HepG2 (cell line): ENCODE measurements at regions not wholly inside any gene's neighbourhood (a gene's known extent, or its start where the extent isn't known, plus 50 kb on each side); places are given as distances from the start of the nearest gene placed in this dataset.

Experiments used
- ATAC-seq: fragments of 200-7000 bp; cut with Tn5 transposase; 3 replicates; pipeline ENCODE4 v1.9.1; 2020; ENCODE audit warnings: mild to moderate bottlenecking, moderate library complexity
- BruUV-seq: library from RNA; stranded (reverse); fragments of 400-500 nt; replicated peaks from 2 replicates; lab custom pipeline; 2021; lab: Mats Ljungman, UMichigan
- CTCF ChIA-PET: fragments of 300-600 bp; formaldehyde crosslinking; extraction: SDS; loops from one replicate; lab custom pipeline; 2021; ENCODE audit warnings: low total read pairs, inconsistent platforms, low intra/inter-chr PET ratio; lab: Yijun Ruan, JAX
- POLR2A ChIA-PET: fragments of 350-600 bp; sonication (Branson Sonifier 250); formaldehyde crosslinking; loops from one replicate; lab custom pipeline; 2020; ENCODE audit warnings: antibody characterized with exemption, inconsistent platforms; lab: Yijun Ruan, JAX
- DNase-seq: peaks from one replicate; pipeline ENCODE4 v3.0.0-alpha.2; 2015; ENCODE audit warnings: low spot score
- FAIRE-seq: peaks from 3 replicates; lab custom pipeline; 2011; peaks lifted over from hg19 to GRCh38; lab: Jason Lieb, UNC
- H2AFZ ChIP-seq: one replicate; pipeline ENCODE4 v1.6.1; 2011; ENCODE audit warnings: low read length, inconsistent platforms
- H3K27ac ChIP-seq: fragments of 300-600 bp; 3 replicates; pipeline ENCODE4 v1.8.0; 2011; ENCODE audit warnings: mixed run types, mild to moderate bottlenecking, mixed read lengths, low read length, inconsistent platforms; ENCODE audit not compliant: insufficient read depth; ENCODE audit errors: extremely low read length
- H3K27me3 ChIP-seq, 2 experiments: fragments of 200-600 bp in 1 of 2; 2 replicates in 1 of 2; 3 replicates in 1 of 2; pipeline versions ENCODE4 v1.6.0 to v1.8.0; 2011; ENCODE audit warnings: low read length in 2 of 2, mild to moderate bottlenecking in 2 of 2, moderate library complexity in 2 of 2, inconsistent platforms in 1 of 2; ENCODE audit not compliant: insufficient read depth in 2 of 2, control insufficient read depth in 1 of 2
- H3K36me3 ChIP-seq, 2 experiments: fragments of 200-600 bp in 1 of 2; replicated peaks in 1 of 2; 2 replicates in 1 of 2; 3 replicates in 1 of 2; pipeline versions ENCODE4 v1.5.1 to v1.8.0; 2011; ENCODE audit warnings: low read length in 2 of 2, inconsistent platforms in 1 of 2; ENCODE audit not compliant: insufficient read depth in 2 of 2, control insufficient read depth in 1 of 2
- H3K4me1 ChIP-seq: 2 replicates; pipeline ENCODE4 v1.5.1; 2012; ENCODE audit warnings: low read length, inconsistent platforms; ENCODE audit not compliant: insufficient read depth
- H3K4me2 ChIP-seq: 2 replicates; pipeline ENCODE4 v1.6.0; 2011; ENCODE audit warnings: low read depth, low read length, inconsistent platforms
- H3K4me3 ChIP-seq, 3 experiments: fragments of 200-600 bp in 1 of 3; sonication (generic), shearing (Covaris generic) in 1 of 3; replicated peaks in 1 of 3; 2 replicates each; pipeline ENCODE4 v1.5.1; 2011 to 2016; ENCODE audit warnings: low read length in 3 of 3, inconsistent platforms in 2 of 3, low read depth in 2 of 3, mild to moderate bottlenecking in 2 of 3, control low read depth in 1 of 3, mixed read lengths in 1 of 3; ENCODE audit not compliant: insufficient read depth in 1 of 3
- H3K79me2 ChIP-seq: one replicate; pipeline ENCODE4 v1.6.1; 2011; ENCODE audit warnings: low read length, inconsistent platforms; ENCODE audit not compliant: insufficient read depth
- H3K9ac ChIP-seq: 2 replicates; pipeline ENCODE4 v1.6.0; 2011; ENCODE audit warnings: mild to moderate bottlenecking, low read depth, low read length, inconsistent platforms; ENCODE audit not compliant: insufficient read depth
- H3K9me3 ChIP-seq: 2 replicates; pipeline ENCODE4 v1.5.1; 2012; ENCODE audit warnings: mild to moderate bottlenecking, low read length
- H4K20me1 ChIP-seq: 2 replicates; pipeline ENCODE4 v1.6.0; 2011; ENCODE audit warnings: inconsistent platforms, mild to moderate bottlenecking, low read length, moderate library complexity; ENCODE audit not compliant: insufficient read depth
- HNRNPH1 ChIP-seq: fragments of 200-400 bp; formaldehyde crosslinking; optimal IDR thresholded peaks from 2 replicates; pipeline ENCODE3; 2017; ENCODE audit warnings: mild to moderate bottlenecking, low read depth, low read length
- MBD4 ChIP-seq: IDR thresholded peaks from 2 replicates; pipeline ENCODE4 v1.6.1; 2012; ENCODE audit warnings: low read length, inconsistent platforms, borderline replicate concordance
- NR2F1 ChIP-seq, 2 experiments: fragments of 450-650 bp in 1 of 2; formaldehyde crosslinking in 1 of 2; IDR thresholded peaks; 2 replicates each; pipeline versions ENCODE4 v1.5.0 to v1.6.1; 2016 to 2020; ENCODE audit warnings: mild to moderate bottlenecking in 1 of 2, missing compliant biosample characterization in 1 of 2, missing genetic modification reagents in 1 of 2, moderate library complexity in 1 of 2
- RELA ChIP-seq: sonication (generic); formaldehyde crosslinking; IDR thresholded peaks from 2 replicates; pipeline ENCODE4 v1.4.0; 2020; ENCODE audit warnings: missing genetic modification reagents
- RXRA ChIP-seq: sonication (generic); formaldehyde crosslinking; IDR thresholded peaks from 2 replicates; pipeline ENCODE4 v1.5.1; 2020; ENCODE audit warnings: missing genetic modification reagents
- SRY ChIP-seq: sonication (generic); formaldehyde crosslinking; IDR thresholded peaks from 2 replicates; pipeline ENCODE4 v1.8.0; 2022; ENCODE audit warnings: mild to moderate bottlenecking, missing genetic modification reagents
- ZNF687 ChIP-seq: sonication (generic); formaldehyde crosslinking; IDR thresholded peaks from 2 replicates; pipeline ENCODE4 v1.5.1; 2020; ENCODE audit warnings: mild to moderate bottlenecking, missing genetic modification reagents, moderate library complexity
- WGBS: methylation state at CpG from one replicate; pipeline ENCODE4 v1.1.6; 2017; ENCODE audit warnings: low lambda C conversion rate; 5-methylcytosine and 5-hydroxymethylcytosine counted together
- in situ Hi-C: cut with HindIII; loops from 2 replicates; pipeline ENCODE4 v1.10.0; 2017; ENCODE audit warnings: low pct_unique_long_range_greater_than_20kb; ENCODE audit not compliant: extremely low pct_ligation_motif_present
- intact Hi-C: fragments of 100-400 bp; cut with micrococcal nuclease; formaldehyde crosslinking; loops from one replicate; pipeline ENCODE4 v1.10.0; 2022; ENCODE audit not compliant: unreplicated experiment
- TF ChIP-seq, protein P1 (sequence below): sonication (generic); formaldehyde crosslinking; IDR thresholded peaks from 2 replicates; pipeline ENCODE4 v1.5.0; 2020; ENCODE audit warnings: missing genetic modification reagents, mild to moderate bottlenecking, borderline replicate concordance

DNA sequence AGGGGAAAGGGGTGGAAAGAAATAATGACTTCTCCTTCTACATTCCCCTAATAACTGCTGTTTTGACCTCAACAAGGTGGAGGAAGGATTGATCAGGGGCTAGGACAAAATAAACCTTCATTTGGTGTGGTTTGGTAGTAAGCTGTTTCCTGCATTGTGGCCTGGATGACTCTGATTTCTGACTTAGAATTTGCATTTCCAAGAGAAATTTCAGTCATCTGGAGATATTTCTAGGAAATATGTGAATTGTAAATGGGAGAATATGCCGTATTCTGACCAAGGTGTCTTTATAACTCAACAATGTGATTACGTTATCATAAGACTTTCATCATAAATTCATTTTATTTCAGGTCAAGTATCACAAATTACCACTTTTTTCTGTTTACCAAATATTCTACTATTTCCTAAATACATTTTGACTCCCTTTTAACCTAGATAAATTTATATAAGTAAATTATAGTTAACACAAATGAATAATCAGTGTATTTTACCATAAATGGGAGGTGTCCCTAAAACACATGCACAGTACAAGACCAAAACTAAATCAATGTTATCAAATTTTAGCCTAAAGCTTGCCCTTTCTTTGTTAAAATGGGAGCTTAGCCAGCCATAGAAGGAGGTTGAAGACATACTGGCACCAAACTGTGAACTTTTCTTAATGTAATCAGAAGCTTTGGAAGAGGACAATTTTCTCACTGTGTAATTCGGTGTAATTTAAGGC, 828.8 kb downstream of the TMTC2 start:
- 12% methylated on average over 3 of the region's 3 CpGs for WGBS
- Histone ChIP-seq H3K27me3 (no peaks in the 10 kb centered on the region; a peak in 1 of 5 replicates), H3K79me2 (no peaks in the 10 kb centered on the region), H3K27ac (no peak overlapping the region), H3K4me3 (no peak overlapping the region), H3K4me1 (no peaks in the 10 kb centered on the region), H3K9me3 (peaks cover 89% of the 10 kb centered on the region), H2AFZ (no peak overlapping the region), H3K4me2 (no peak overlapping the region), H3K9ac (no peak overlapping the region), H4K20me1 (no peaks in the 10 kb centered on the region), H3K36me3 (no peaks in the 10 kb centered on the region)
- no peak for DNase-seq
- ChIA-PET CTCF (no interaction called here), POLR2A (no interaction called here)
- no peak for FAIRE-seq
- no peak for ATAC-seq
- no TSS peak for BruUV-seq
- no peak for TF ChIP-seq SRY
- TF ChIP-seq MBD4 = no peak
- no peak for TF ChIP-seq HNRNPH1
- TF ChIP-seq, protein P1, sequence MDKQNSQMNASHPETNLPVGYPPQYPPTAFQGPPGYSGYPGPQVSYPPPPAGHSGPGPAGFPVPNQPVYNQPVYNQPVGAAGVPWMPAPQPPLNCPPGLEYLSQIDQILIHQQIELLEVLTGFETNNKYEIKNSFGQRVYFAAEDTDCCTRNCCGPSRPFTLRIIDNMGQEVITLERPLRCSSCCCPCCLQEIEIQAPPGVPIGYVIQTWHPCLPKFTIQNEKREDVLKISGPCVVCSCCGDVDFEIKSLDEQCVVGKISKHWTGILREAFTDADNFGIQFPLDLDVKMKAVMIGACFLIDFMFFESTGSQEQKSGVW = no peak
- no peak for TF ChIP-seq NR2F1 (CRISPR knock-in tag; IDR thresholded peaks at IDR 0.05)
- no peak for TF ChIP-seq ZNF687
- TF ChIP-seq RELA = no peak
- no peak for TF ChIP-seq RXRA (CRISPR knock-in tag)
- in situ Hi-C loops = no loop called here
- intact Hi-C loops = no loop called here
